HCT116 (cell line): ENCODE measurements at regions not wholly inside any gene's neighbourhood (a gene's known extent, or its start where the extent isn't known, plus 50 kb on each side); places are given as distances from the start of the nearest gene placed in this dataset.
"Not testable (repeated sequence)": the region's sequence is repeated elsewhere in the genome, so short reads cannot be mapped to it uniquely, and the experiment has no call there.

Experiments
- POLR2A ChIP-seq: IDR thresholded peaks from 2 replicates; pipeline ENCODE4 v1.7.0; 2011; ENCODE audit warnings: borderline replicate concordance; ENCODE audit not compliant: insufficient read depth, insufficient read length; ENCODE audit errors: extremely low read depth
- TF ChIP-seq, protein P1 (sequence below), 3 experiments: fragments of 200-600 bp in 1 of 3; sonication (generic) in 1 of 3; IDR thresholded peaks in 2 of 3; conservative IDR thresholded peaks in 1 of 3; 2 replicates each; pipeline ENCODE4 v1.5.1; 2012 to 2017; ENCODE audit warnings: low read depth in 2 of 3, low read length in 2 of 3, antibody characterized with exemption in 1 of 3, borderline replicate concordance in 1 of 3, control low read depth in 1 of 3, mild to moderate bottlenecking in 1 of 3, mixed read lengths in 1 of 3, mixed run types in 1 of 3, moderate library complexity in 1 of 3; ENCODE audit not compliant: insufficient read depth in 1 of 3

DNA sequence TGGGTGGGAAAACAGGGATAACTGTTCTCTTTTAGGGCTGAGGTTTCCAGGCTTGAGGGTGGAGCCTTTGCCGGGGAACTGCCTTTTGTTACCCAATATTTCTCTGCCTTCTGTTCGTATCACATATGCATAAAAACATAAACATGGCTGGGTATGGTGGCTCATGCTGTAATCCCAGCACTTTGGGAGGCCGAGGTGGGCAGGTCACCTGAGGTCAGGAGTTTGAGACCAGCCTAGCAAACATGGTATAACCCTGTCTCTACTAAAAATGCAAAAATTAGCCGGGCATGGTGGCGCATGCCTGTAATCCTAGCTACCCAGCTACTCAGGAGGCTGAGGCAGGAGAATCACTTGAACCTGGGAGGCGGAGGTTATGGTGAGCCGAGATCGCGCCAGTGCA, 60.2 kb upstream of the SHANK2 start:
- TF ChIP-seq, protein P1, sequence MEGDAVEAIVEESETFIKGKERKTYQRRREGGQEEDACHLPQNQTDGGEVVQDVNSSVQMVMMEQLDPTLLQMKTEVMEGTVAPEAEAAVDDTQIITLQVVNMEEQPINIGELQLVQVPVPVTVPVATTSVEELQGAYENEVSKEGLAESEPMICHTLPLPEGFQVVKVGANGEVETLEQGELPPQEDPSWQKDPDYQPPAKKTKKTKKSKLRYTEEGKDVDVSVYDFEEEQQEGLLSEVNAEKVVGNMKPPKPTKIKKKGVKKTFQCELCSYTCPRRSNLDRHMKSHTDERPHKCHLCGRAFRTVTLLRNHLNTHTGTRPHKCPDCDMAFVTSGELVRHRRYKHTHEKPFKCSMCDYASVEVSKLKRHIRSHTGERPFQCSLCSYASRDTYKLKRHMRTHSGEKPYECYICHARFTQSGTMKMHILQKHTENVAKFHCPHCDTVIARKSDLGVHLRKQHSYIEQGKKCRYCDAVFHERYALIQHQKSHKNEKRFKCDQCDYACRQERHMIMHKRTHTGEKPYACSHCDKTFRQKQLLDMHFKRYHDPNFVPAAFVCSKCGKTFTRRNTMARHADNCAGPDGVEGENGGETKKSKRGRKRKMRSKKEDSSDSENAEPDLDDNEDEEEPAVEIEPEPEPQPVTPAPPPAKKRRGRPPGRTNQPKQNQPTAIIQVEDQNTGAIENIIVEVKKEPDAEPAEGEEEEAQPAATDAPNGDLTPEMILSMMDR (IDR thresholded peaks at IDR 0.05 in 2 of 3, conservative IDR thresholded peaks at IDR 0.05 in 1 of 3; ENCODE audit: borderline replicate concordance in 1 of 3, insufficient read depth in 1 of 3, low read depth in 2 of 3, low read length in 2 of 3) = not testable (repeated sequence)
- not testable (repeated sequence) for TF ChIP-seq POLR2A
